IMR-90 (cell line): ENCODE measurements at regions not wholly inside any gene's neighbourhood (a gene's known extent, or its start where the extent isn't known, plus 50 kb on each side); places are given as distances from the start of the nearest gene placed in this dataset.

Experiments used
- ATAC-seq: fragments of 200-7000 bp; cut with Tn5 transposase; 2 replicates; pipeline ENCODE4 v1.9.1; 2020; ENCODE audit warnings: low read depth, mild to moderate bottlenecking, moderate library complexity
- BruUV-seq: library from RNA; stranded (reverse); fragments of 400-500 nt; replicated peaks from 2 replicates; lab custom pipeline; 2021; lab: Mats Ljungman, UMichigan
- CTCF ChIA-PET: fragments of 300-600 bp; formaldehyde crosslinking; extraction: SDS; loops from one replicate; lab custom pipeline; 2021; ENCODE audit warnings: antibody characterized with exemption; lab: Yijun Ruan, JAX
- POLR2A ChIA-PET: fragments of 300-600 bp; sonication (Branson Sonifier 250); formaldehyde crosslinking; loops from one replicate; lab custom pipeline; 2022; ENCODE audit warnings: antibody characterized with exemption; ENCODE audit not compliant: unreplicated experiment; lab: Charles Lee
- DNase-seq: peaks from one replicate; pipeline ENCODE4 v3.0.0; 2013
- H2AFZ ChIP-seq: replicated peaks from 2 replicates; pipeline ENCODE3; 2013; ENCODE audit warnings: low read length, mild to moderate bottlenecking; ENCODE audit not compliant: poor library complexity
- H2AK5ac ChIP-seq: 2 replicates; pipeline ENCODE4 v1.6.1; 2013; ENCODE audit warnings: low read depth, low read length, inconsistent platforms
- H2AK9ac ChIP-seq: replicated peaks from 2 replicates; pipeline ENCODE3; 2013; ENCODE audit warnings: mild to moderate bottlenecking, low read depth, low read length, moderate library complexity; ENCODE audit not compliant: poor library complexity
- H2BK120ac ChIP-seq: 2 replicates; pipeline ENCODE4 v1.6.1; 2013; ENCODE audit warnings: low read depth, low read length, inconsistent platforms
- H2BK15ac ChIP-seq: 3 replicates; pipeline ENCODE4 v1.6.1; 2013; ENCODE audit warnings: low read depth, low read length, inconsistent platforms
- H2BK20ac ChIP-seq: 2 replicates; pipeline ENCODE4 v1.6.1; 2013; ENCODE audit warnings: low read depth, mild to moderate bottlenecking, inconsistent platforms, low read length, moderate library complexity
- H2BK5ac ChIP-seq: 2 replicates; pipeline ENCODE4 v1.6.1; 2013; ENCODE audit warnings: mild to moderate bottlenecking, low read depth, low read length, inconsistent platforms; ENCODE audit not compliant: poor library complexity, severe bottlenecking
- H3K14ac ChIP-seq: replicated peaks from 2 replicates; pipeline ENCODE4 v1.6.1; 2013; ENCODE audit warnings: low read depth, low read length, inconsistent platforms
- H3K18ac ChIP-seq: 2 replicates; pipeline ENCODE4 v1.6.1; 2013; ENCODE audit warnings: low read depth, low read length, control low read depth
- H3K23ac ChIP-seq: 2 replicates; pipeline ENCODE4 v1.6.1; 2013; ENCODE audit warnings: low read depth, low read length, inconsistent platforms
- H3K27ac ChIP-seq: 2 replicates; pipeline ENCODE4 v1.5.1; 2013; ENCODE audit warnings: mild to moderate bottlenecking, control low read depth, low read length; ENCODE audit not compliant: insufficient read depth
- H3K27me3 ChIP-seq: 2 replicates; pipeline ENCODE4 v1.6.1; 2013; ENCODE audit warnings: low read length; ENCODE audit not compliant: control insufficient read depth, insufficient read depth
- H3K36me3 ChIP-seq: 2 replicates; pipeline ENCODE4 v1.6.1; 2013; ENCODE audit warnings: low read length, mixed read lengths; ENCODE audit not compliant: control insufficient read depth, insufficient read depth
- H3K4ac ChIP-seq: 2 replicates; pipeline ENCODE4 v1.6.1; 2013; ENCODE audit warnings: low read depth, low read length, inconsistent platforms
- H3K4me1 ChIP-seq: 2 replicates; pipeline ENCODE4 v1.6.1; 2013; ENCODE audit warnings: low read length, mixed read lengths; ENCODE audit not compliant: control insufficient read depth, insufficient read depth
- H3K4me2 ChIP-seq: 2 replicates; pipeline ENCODE4 v1.6.1; 2013; ENCODE audit warnings: low read depth, mild to moderate bottlenecking, control low read depth, low read length, moderate library complexity
- H3K4me3 ChIP-seq: 2 replicates; pipeline ENCODE4 v1.5.1; 2013; ENCODE audit warnings: low read depth, mild to moderate bottlenecking, control low read depth, low read length, moderate library complexity; ENCODE audit not compliant: insufficient read depth
- H3K56ac ChIP-seq: 2 replicates; pipeline ENCODE4 v1.6.1; 2013; ENCODE audit warnings: low read length, inconsistent platforms; ENCODE audit not compliant: insufficient read depth; ENCODE audit errors: extremely low read depth
- H3K79me1 ChIP-seq, 2 experiments: 2 replicates each; pipeline ENCODE4 v1.6.1; 2013; ENCODE audit warnings: low read length in 2 of 2, inconsistent platforms in 1 of 2, low read depth in 1 of 2
- H3K9ac ChIP-seq: 2 replicates; pipeline ENCODE4 v1.6.1; 2013; ENCODE audit warnings: low read depth, low read length, control low read depth
- H3K9me1 ChIP-seq: 2 replicates; pipeline ENCODE4 v1.6.1; 2013; ENCODE audit warnings: low read length, inconsistent platforms; ENCODE audit not compliant: insufficient read depth
- H3K9me3 ChIP-seq: 2 replicates; pipeline ENCODE4 v1.6.1; 2013; ENCODE audit warnings: low read length; ENCODE audit not compliant: control insufficient read depth, insufficient read depth
- H4K20me1 ChIP-seq: 2 replicates; pipeline ENCODE4 v1.6.1; 2013; ENCODE audit warnings: low read length, inconsistent platforms; ENCODE audit not compliant: insufficient read depth
- H4K5ac ChIP-seq: 2 replicates; pipeline ENCODE4 v1.6.1; 2013; ENCODE audit warnings: mild to moderate bottlenecking, low read depth, low read length, control low read depth
- H4K8ac ChIP-seq, 2 experiments: 2 replicates each; pipeline ENCODE4 v1.6.1; 2013; ENCODE audit warnings: low read depth in 2 of 2, low read length in 2 of 2, control low read depth in 1 of 2, inconsistent platforms in 1 of 2
- H4K91ac ChIP-seq: 2 replicates; pipeline ENCODE4 v1.6.1; 2013; ENCODE audit warnings: low read depth, low read length, inconsistent platforms; ENCODE audit not compliant: insufficient read depth
- BHLHE40 ChIP-seq: fragments of 150-350 bp; IDR thresholded peaks from 2 replicates; pipeline ENCODE4 v1.6.1; 2016; ENCODE audit warnings: mild to moderate bottlenecking, low read depth, low read length
- CEBPB ChIP-seq: IDR thresholded peaks from 2 replicates; pipeline ENCODE4 v1.6.1; 2012; ENCODE audit warnings: low read depth, low read length, improper control_type of control experiment
- CHD1 ChIP-seq: IDR thresholded peaks from 2 replicates; pipeline ENCODE4 v1.6.1; 2012; ENCODE audit warnings: low read depth, low read length, improper control_type of control experiment
- FOS ChIP-seq: fragments of 150-350 bp; IDR thresholded peaks from 2 replicates; pipeline ENCODE4 v1.6.1; 2016; ENCODE audit warnings: low read depth, low read length
- MAZ ChIP-seq: IDR thresholded peaks from 2 replicates; pipeline ENCODE4 v1.6.1; 2012; ENCODE audit warnings: low read depth, mild to moderate bottlenecking, low read length, improper control_type of control experiment, moderate library complexity, borderline replicate concordance
- NFE2L2 ChIP-seq: fragments of 150-350 bp; IDR thresholded peaks from 2 replicates; pipeline ENCODE4 v1.6.1; 2016; ENCODE audit warnings: low read depth, mild to moderate bottlenecking, low read length
- POLR2A ChIP-seq: IDR thresholded peaks from 2 replicates; pipeline ENCODE4 v1.6.1; 2012; ENCODE audit warnings: mild to moderate bottlenecking, low read depth, low read length
- RAD21 ChIP-seq: IDR thresholded peaks from 2 replicates; pipeline ENCODE4 v1.6.1; 2012; ENCODE audit warnings: low read length, improper control_type of control experiment
- RCOR1 ChIP-seq: IDR thresholded peaks from 2 replicates; pipeline ENCODE4 v1.6.1; 2012; ENCODE audit warnings: mild to moderate bottlenecking, low read length, improper control_type of control experiment; ENCODE audit not compliant: insufficient replicate concordance
- RFX5 ChIP-seq: IDR thresholded peaks from 2 replicates; pipeline ENCODE4 v1.8.0; 2012; ENCODE audit warnings: low read depth, mild to moderate bottlenecking, low read length, moderate library complexity
- SMC3 ChIP-seq: fragments of 150-350 bp; IDR thresholded peaks from 2 replicates; pipeline ENCODE4 v1.6.1; 2016; ENCODE audit warnings: low read depth, mild to moderate bottlenecking, antibody characterized with exemption, low read length, moderate library complexity
- WGBS, 2 experiments: methylation state at CpG; one replicate each; pipeline versions ENCODE4 v1.1.5 to v1.1.7; 2013; ENCODE audit warnings: missing lambda C conversion rate in 2 of 2; ENCODE audit not compliant: insufficient read length in 1 of 2; ENCODE audit errors: extremely low coverage in 2 of 2; 5-methylcytosine and 5-hydroxymethylcytosine counted together
- dilution Hi-C: fragments of 300-500 bp; cut with HindIII; formaldehyde crosslinking; loops from one replicate; pipeline ENCODE4 v1.14.3; 2018; ENCODE audit warnings: low sequenced_read_pairs; ENCODE audit not compliant: unreplicated experiment
- in situ Hi-C: fragments of 300-500 bp; cut with MboI; formaldehyde crosslinking; loops from 3 replicates; pipeline ENCODE4 v1.14.3; 2019; ENCODE audit warnings: low sequenced_read_pairs, inconsistent platforms, mixed read lengths
- intact Hi-C: fragments of 100-400 bp; cut with micrococcal nuclease; formaldehyde crosslinking; loops from 2 replicates; pipeline ENCODE4 v1.10.0; 2022
- TF ChIP-seq, protein P1 (sequence below): fragments of 150-350 bp; IDR thresholded peaks from 2 replicates; pipeline ENCODE4 v1.6.1; 2017; ENCODE audit warnings: mild to moderate bottlenecking, antibody characterized with exemption, low read length, low read depth
- TF ChIP-seq, protein P2 (sequence below): conservative IDR thresholded peaks from 2 replicates; pipeline ENCODE4 v1.5.1; 2012; ENCODE audit warnings: mild to moderate bottlenecking, low read depth, low read length, improper control_type of control experiment
- TF ChIP-seq, protein P3 (sequence below): fragments of 150-350 bp; IDR thresholded peaks from 2 replicates; pipeline ENCODE4 v1.6.1; 2016; ENCODE audit warnings: low read depth, mild to moderate bottlenecking, low read length, moderate library complexity, borderline replicate concordance

DNA sequence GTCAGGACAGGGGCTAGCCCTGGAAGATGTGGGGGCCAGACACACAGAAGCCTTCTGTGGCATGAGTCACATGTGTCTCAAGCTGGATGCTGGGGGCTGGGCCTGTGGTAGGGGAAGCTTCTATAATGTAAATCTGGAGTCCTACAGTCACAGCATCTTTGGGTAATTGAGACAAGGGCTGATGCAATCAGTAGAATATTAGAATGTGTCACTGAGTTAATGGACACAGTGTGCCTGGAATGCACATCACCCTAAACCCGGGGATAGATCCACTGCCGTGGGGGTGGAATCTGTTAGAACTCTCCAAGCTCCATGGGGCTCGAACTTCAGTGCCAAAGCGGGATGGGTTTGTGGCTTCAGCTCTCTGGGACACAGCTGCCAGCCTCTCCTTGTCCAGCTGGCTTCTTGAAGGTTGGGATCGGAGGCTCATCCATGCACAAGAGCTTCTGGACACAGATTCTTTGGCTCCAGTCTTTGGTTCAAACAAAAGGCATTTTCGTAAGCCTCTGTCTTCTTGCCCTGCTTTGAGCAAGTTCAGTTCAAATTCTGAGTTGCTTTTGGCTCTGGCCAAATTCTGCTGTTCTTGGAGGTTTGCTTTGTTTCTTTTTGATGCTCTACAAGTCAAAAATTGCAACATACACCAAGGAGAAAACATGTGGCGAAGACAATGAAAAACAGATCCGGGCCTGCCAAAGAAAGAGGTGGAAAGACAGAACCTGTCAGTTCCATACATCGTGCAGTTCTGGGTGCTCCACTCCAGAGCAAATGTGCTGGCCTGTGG lies 194.8 kb upstream of the ZNF32 start:
- peak overlapping the region; percentile 87 for H2AK5ac ChIP-seq
- H4K91ac ChIP-seq: peak overlapping the region; percentile 91
- ATAC-seq (peak; percentile 85), DNase-seq (peak; percentile 86)
- peaks cover 25% of the 10 kb centered on the region for H3K4me1 ChIP-seq
- peaks cover 13% of the 10 kb centered on the region for H3K9me1 ChIP-seq
- POLR2A ChIA-PET: no interaction called here
- H3K9me3 ChIP-seq: no peaks in the 10 kb centered on the region
- peak overlapping the region; percentile 68 for H3K27ac ChIP-seq
- peak overlapping the region; percentile 96 for H2BK120ac ChIP-seq
- intact Hi-C loops (loop anchor here (5.0 kb wide), 1 partner anchor 49 kb away; no protein-coding TSS in a partner anchor), dilution Hi-C loops (no loop called here), in situ Hi-C loops (no loop called here)
- CTCF ChIA-PET: interaction anchor here (0.6 to 0.9 kb wide), 2 partner anchors 10 to 18 kb away, joined by 3 to 4 read pairs; no protein-coding TSS in a partner anchor
- no peaks in the 10 kb centered on the region for H4K20me1 ChIP-seq
- H2AFZ ChIP-seq: peak overlapping the region; percentile 9
- peak overlapping the region; percentile 91 for H2BK15ac ChIP-seq
- peak overlapping the region; percentile 66 for H3K18ac ChIP-seq
- no peaks in the 10 kb centered on the region; the same call in 1 of the 2 replicates for H3K27me3 ChIP-seq
- WGBS, 2 experiments: 65% methylated on average over 4 of the region's 9 CpGs; no CpG with 5 or more reads in 1 of the 2 experiments
- BruUV-seq: no TSS peak
- peak overlapping the region; percentile 54 for H3K56ac ChIP-seq
- H3K9ac ChIP-seq: no peak overlapping the region; the same call in 1 of the 2 replicates
- peak overlapping the region; percentile 69 for H4K5ac ChIP-seq
- H3K14ac ChIP-seq: peak overlapping the region; percentile 90
- H2AK9ac ChIP-seq: peak overlapping the region; percentile 6
- no peaks in the 10 kb centered on the region for H3K79me1 ChIP-seq
- H4K8ac ChIP-seq: peak overlapping the region; percentile 52 to 81
- peak overlapping the region; percentile 95 for H3K4ac ChIP-seq
- H3K23ac ChIP-seq: peak overlapping the region; percentile 85
- peak overlapping the region; percentile 97 for H2BK20ac ChIP-seq
- H2BK5ac ChIP-seq: peak overlapping the region; percentile 71
- H3K4me3 ChIP-seq: no peak overlapping the region
- peak overlapping the region; percentile 18; the same call in 1 of the 2 replicates for H3K4me2 ChIP-seq
- no peaks in the 10 kb centered on the region for H3K36me3 ChIP-seq
- TF ChIP-seq, protein P1, sequence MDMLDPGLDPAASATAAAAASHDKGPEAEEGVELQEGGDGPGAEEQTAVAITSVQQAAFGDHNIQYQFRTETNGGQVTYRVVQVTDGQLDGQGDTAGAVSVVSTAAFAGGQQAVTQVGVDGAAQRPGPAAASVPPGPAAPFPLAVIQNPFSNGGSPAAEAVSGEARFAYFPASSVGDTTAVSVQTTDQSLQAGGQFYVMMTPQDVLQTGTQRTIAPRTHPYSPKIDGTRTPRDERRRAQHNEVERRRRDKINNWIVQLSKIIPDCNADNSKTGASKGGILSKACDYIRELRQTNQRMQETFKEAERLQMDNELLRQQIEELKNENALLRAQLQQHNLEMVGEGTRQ: peak; percentile 41; the same call in 1 of the 2 replicates
- TF ChIP-seq SMC3 (peak; percentile 6; the same call in 1 of the 2 replicates), RFX5 (no peak), FOS (peak; percentile 77), MAZ (peak; percentile 77; the same call in 1 of the 2 replicates), CHD1 (no peak), BHLHE40 (peak; percentile 21; the same call in 1 of the 2 replicates), RCOR1 (peak; percentile 31), NFE2L2 (no peak), CEBPB (peak; percentile 96), POLR2A (no peak), RAD21 (peak; percentile 28; the same call in 1 of the 2 replicates)
- TF ChIP-seq, protein P2, sequence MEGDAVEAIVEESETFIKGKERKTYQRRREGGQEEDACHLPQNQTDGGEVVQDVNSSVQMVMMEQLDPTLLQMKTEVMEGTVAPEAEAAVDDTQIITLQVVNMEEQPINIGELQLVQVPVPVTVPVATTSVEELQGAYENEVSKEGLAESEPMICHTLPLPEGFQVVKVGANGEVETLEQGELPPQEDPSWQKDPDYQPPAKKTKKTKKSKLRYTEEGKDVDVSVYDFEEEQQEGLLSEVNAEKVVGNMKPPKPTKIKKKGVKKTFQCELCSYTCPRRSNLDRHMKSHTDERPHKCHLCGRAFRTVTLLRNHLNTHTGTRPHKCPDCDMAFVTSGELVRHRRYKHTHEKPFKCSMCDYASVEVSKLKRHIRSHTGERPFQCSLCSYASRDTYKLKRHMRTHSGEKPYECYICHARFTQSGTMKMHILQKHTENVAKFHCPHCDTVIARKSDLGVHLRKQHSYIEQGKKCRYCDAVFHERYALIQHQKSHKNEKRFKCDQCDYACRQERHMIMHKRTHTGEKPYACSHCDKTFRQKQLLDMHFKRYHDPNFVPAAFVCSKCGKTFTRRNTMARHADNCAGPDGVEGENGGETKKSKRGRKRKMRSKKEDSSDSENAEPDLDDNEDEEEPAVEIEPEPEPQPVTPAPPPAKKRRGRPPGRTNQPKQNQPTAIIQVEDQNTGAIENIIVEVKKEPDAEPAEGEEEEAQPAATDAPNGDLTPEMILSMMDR: no peak
- TF ChIP-seq, protein P3, sequence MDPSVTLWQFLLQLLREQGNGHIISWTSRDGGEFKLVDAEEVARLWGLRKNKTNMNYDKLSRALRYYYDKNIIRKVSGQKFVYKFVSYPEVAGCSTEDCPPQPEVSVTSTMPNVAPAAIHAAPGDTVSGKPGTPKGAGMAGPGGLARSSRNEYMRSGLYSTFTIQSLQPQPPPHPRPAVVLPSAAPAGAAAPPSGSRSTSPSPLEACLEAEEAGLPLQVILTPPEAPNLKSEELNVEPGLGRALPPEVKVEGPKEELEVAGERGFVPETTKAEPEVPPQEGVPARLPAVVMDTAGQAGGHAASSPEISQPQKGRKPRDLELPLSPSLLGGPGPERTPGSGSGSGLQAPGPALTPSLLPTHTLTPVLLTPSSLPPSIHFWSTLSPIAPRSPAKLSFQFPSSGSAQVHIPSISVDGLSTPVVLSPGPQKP: no peak
